ENCODE measurements at regions not wholly inside any gene's neighbourhood (a gene's known extent, or its start where the extent isn't known, plus 50 kb on each side); places are given as distances from the start of the nearest gene placed in this dataset.
"Not testable (repeated sequence)": the region's sequence is repeated elsewhere in the genome, so short reads cannot be mapped to it uniquely, and the experiment has no call there.

GRCh38 chr2:133624551-133624950 lies 56.3 kb upstream of the NCKAP5 start:
- H3K4me3 ChIP-seq (ENCODE audit: low read length) = no peak overlapping the region
- no peak for DNase-seq (ENCODE audit: low read depth, low spot score)

GRCh38 chr2:133627741-133628140 lies 59.5 kb upstream of the NCKAP5 start:
- DNase-seq (ENCODE audit: low read depth, low spot score) = no peak

GRCh38 chr2:133633309-133633708 lies 65.0 kb upstream of the NCKAP5 start:
- DNase-seq (ENCODE audit: low read depth, low spot score) = no peak
- H3K4me3 ChIP-seq (ENCODE audit: low read length) = no peak overlapping the region

More at GRCh38 chr2:133627741-133628140, 59.5 kb upstream of the NCKAP5 start:
- no peak overlapping the region for H3K4me3 ChIP-seq (ENCODE audit: low read length)

GRCh38 chr2:133633881-133634409 lies 65.7 kb upstream of the NCKAP5 start:
- no peak for DNase-seq (ENCODE audit: low read depth, low spot score)
- no peak overlapping the region for H3K4me3 ChIP-seq (ENCODE audit: low read length)

GRCh38 chr2:133635131-133635530 lies 66.9 kb upstream of the NCKAP5 start:
- H3K4me3 ChIP-seq (ENCODE audit: low read length) = no peak overlapping the region
- DNase-seq (ENCODE audit: low read depth, low spot score) = no peak

GRCh38 chr2:133636287-133636686 lies 68.0 kb upstream of the NCKAP5 start:
- no peak overlapping the region for H3K4me3 ChIP-seq (ENCODE audit: low read length)
- DNase-seq (ENCODE audit: low read depth, low spot score) = no peak

GRCh38 chr2:133640103-133640502 lies 71.8 kb upstream of the NCKAP5 start:
- no peak for DNase-seq (ENCODE audit: low read depth, low spot score)
- no peak overlapping the region for H3K4me3 ChIP-seq (ENCODE audit: low read length)

GRCh38 chr2:133641497-133641896 lies 73.2 kb upstream of the NCKAP5 start:
- no peak for DNase-seq (ENCODE audit: low read depth, low spot score)
- H3K4me3 ChIP-seq (ENCODE audit: low read length) = no peak overlapping the region

- H3K4me3 ChIP-seq (ENCODE audit: low read length) = no peak overlapping the region
- no peak for DNase-seq (ENCODE audit: low read depth, low spot score)
Observed at GRCh38 chr2:133641942-133642725, 73.9 kb upstream of the NCKAP5 start.

- DNase-seq (ENCODE audit: low read depth, low spot score) = no peak
- no peak overlapping the region for H3K4me3 ChIP-seq (ENCODE audit: low read length)
Observed at GRCh38 chr2:133642791-133643191, 74.5 kb upstream of the NCKAP5 start.

- no peak for DNase-seq (ENCODE audit: low read depth, low spot score)
- H3K4me3 ChIP-seq (ENCODE audit: low read length) = no peak overlapping the region
Observed at GRCh38 chr2:133643863-133644262, 75.6 kb upstream of the NCKAP5 start.

- H3K4me3 ChIP-seq (ENCODE audit: low read length) = no peak overlapping the region
- DNase-seq (ENCODE audit: low read depth, low spot score) = no peak
Observed at GRCh38 chr2:133644846-133645245, 76.6 kb upstream of the NCKAP5 start.

- H3K4me3 ChIP-seq (ENCODE audit: low read length); DNase-seq (ENCODE audit: low read depth, low spot score): not testable (repeated sequence)
Observed at GRCh38 chr2:133647386-133647785, 79.1 kb upstream of the NCKAP5 start.

GRCh38 chr2:133651861-133652260 lies 83.6 kb upstream of the NCKAP5 start:
- no peak for DNase-seq (ENCODE audit: low read depth, low spot score)
- H3K4me3 ChIP-seq (ENCODE audit: low read length) = no peak overlapping the region

- no peak overlapping the region for H3K4me3 ChIP-seq (ENCODE audit: low read length)
- DNase-seq (ENCODE audit: low read depth, low spot score) = no peak
Observed at GRCh38 chr2:133652398-133652797, 84.1 kb upstream of the NCKAP5 start.

GRCh38 chr2:133653056-133653455 lies 84.8 kb upstream of the NCKAP5 start:
- no peak overlapping the region for H3K4me3 ChIP-seq (ENCODE audit: low read length)
- DNase-seq (ENCODE audit: low read depth, low spot score) = no peak

GRCh38 chr2:133654949-133655348 lies 86.7 kb upstream of the NCKAP5 start:
- no peak for DNase-seq (ENCODE audit: low read depth, low spot score)
- no peak overlapping the region for H3K4me3 ChIP-seq (ENCODE audit: low read length)

GRCh38 chr2:133655610-133656009 lies 87.3 kb upstream of the NCKAP5 start:
- no peak for DNase-seq (ENCODE audit: low read depth, low spot score)

GRCh38 chr2:133657591-133657990 lies 89.3 kb upstream of the NCKAP5 start:
- no peak for DNase-seq (ENCODE audit: low read depth, low spot score)
- no peak overlapping the region for H3K4me3 ChIP-seq (ENCODE audit: low read length)

More at GRCh38 chr2:133655610-133656009, 87.3 kb upstream of the NCKAP5 start:
- no peak overlapping the region for H3K4me3 ChIP-seq (ENCODE audit: low read length)

GRCh38 chr2:133658020-133658903 lies 90.0 kb upstream of the NCKAP5 start:
- DNase-seq (ENCODE audit: low read depth, low spot score) = no peak

More at GRCh38 chr2:133658020-133658903, 90.0 kb upstream of the NCKAP5 start:
- no peak overlapping the region for H3K4me3 ChIP-seq (ENCODE audit: low read length)

All from Jurkat, Clone E6-1 (cell line).